NCI-H460 (cell line): ENCODE measurements at regions not wholly inside any gene's neighbourhood (a gene's known extent, or its start where the extent isn't known, plus 50 kb on each side); places are given as distances from the start of the nearest gene placed in this dataset.

Source experiments
- DNase-seq: peaks from one replicate; pipeline ENCODE4 v3.0.0-alpha.2; 2016; ENCODE audit warnings: low read depth; ENCODE audit errors: extremely low read depth
- small RNA-seq, 2 experiments: library from RNA; depleted of rRNA; stranded (forward); fragments of <200 nt; gene quantifications; one replicate each; pipeline ENCODE3, GENCODE V24; 2014

GRCh38 chr10:20963721-20964595, 66.8 kb upstream of the NEBL start:
- no peak for DNase-seq

- DNase-seq = no peak
Observed at GRCh38 chr10:20963056-20963455, 65.9 kb upstream of the NEBL start.

GRCh38 chr10:20962165-20962564, 65.1 kb upstream of the NEBL start:
- DNase-seq = no peak

GRCh38 chr10:20959242-20959641, 62.1 kb upstream of the NEBL start:
- no peak for DNase-seq

- no peak for DNase-seq
Observed at GRCh38 chr10:20958764-20959163, 61.7 kb upstream of the NEBL start.

GRCh38 chr10:20958225-20958624, 61.1 kb upstream of the NEBL start:
- DNase-seq = no peak

GRCh38 chr10:20957744-20958143, 60.6 kb upstream of the NEBL start:
- no peak for DNase-seq

GRCh38 chr10:20956843-20957242, 59.7 kb upstream of the NEBL start:
- no peak for DNase-seq

GRCh38 chr10:20955355-20955893, 58.3 kb upstream of the NEBL start:
- no peak for DNase-seq

GRCh38 chr10:20954519-20954918, 57.4 kb upstream of the NEBL start:
- no peak for DNase-seq

GRCh38 chr10:20953120-20953519, 56.0 kb upstream of the NEBL start:
- DNase-seq = no peak

- DNase-seq = no peak
Observed at GRCh38 chr10:20949967-20950366, 52.9 kb upstream of the NEBL start.

- no peak for DNase-seq
Observed at GRCh38 chr10:20948686-20949327, 51.7 kb upstream of the NEBL start.

Small RNA genes lying in the stretch of these regions (small RNA-seq; reads per million reads assigned to genes)
- gene AL158209.2 = 0 reads per million in 2 experiments
- gene RF00017 = 0 reads per million in 2 experiments
- gene RNU6-15P = 0 to 0.41 reads per million in 2 experiments
